Endothelial cell (in vitro differentiated cells): ENCODE measurements at regions not wholly inside any gene's neighbourhood (a gene's known extent, or its start where the extent isn't known, plus 50 kb on each side); places are given as distances from the start of the nearest gene placed in this dataset.
"Not testable (repeated sequence)": the region's sequence is repeated elsewhere in the genome, so short reads cannot be mapped to it uniquely, and the experiment has no call there.

Experiments
- DNase-seq: peaks from one replicate; pipeline ENCODE4 v3.0.0; 2021; ENCODE audit warnings: low spot score
- H3K27ac Mint-ChIP-seq: one replicate; pipeline ENCODE4 v1.8.0; 2021; ENCODE audit warnings: mixed read lengths, inconsistent platforms; ENCODE audit not compliant: unreplicated experiment
- H3K27me3 Mint-ChIP-seq: one replicate; pipeline ENCODE4 v1.8.0; 2021; ENCODE audit warnings: mild to moderate bottlenecking, moderate library complexity, mixed read lengths, inconsistent platforms; ENCODE audit not compliant: unreplicated experiment
- H3K36me3 Mint-ChIP-seq: one replicate; pipeline ENCODE4 v1.8.0; 2021; ENCODE audit warnings: mild to moderate bottlenecking, low read depth, mixed read lengths, inconsistent platforms; ENCODE audit not compliant: unreplicated experiment
- H3K4me1 Mint-ChIP-seq: one replicate; pipeline ENCODE4 v1.8.0; 2021; ENCODE audit warnings: mild to moderate bottlenecking, mixed read lengths, inconsistent platforms; ENCODE audit not compliant: unreplicated experiment
- H3K4me3 Mint-ChIP-seq: one replicate; pipeline ENCODE4 v1.8.0; 2021; ENCODE audit warnings: mild to moderate bottlenecking, mixed read lengths, inconsistent platforms; ENCODE audit not compliant: unreplicated experiment
- H3K9me3 Mint-ChIP-seq: one replicate; pipeline ENCODE4 v1.8.0; 2021; ENCODE audit warnings: mixed read lengths, inconsistent platforms; ENCODE audit not compliant: unreplicated experiment
- CTCF ChIP-seq: fragments of 200-600 bp; sonication (generic); IDR thresholded peaks from one replicate; pipeline ENCODE4 v1.5.0; 2021; ENCODE audit warnings: antibody characterized with exemption; ENCODE audit not compliant: unreplicated experiment

- Mint-ChIP-seq H3K4me1 (peaks cover 13% of the 10 kb centered on the region), H3K27me3 (peaks cover 8% of the 10 kb centered on the region), H3K27ac (no peak overlapping the region), H3K4me3 (no peak overlapping the region), H3K9me3 (peaks cover 14% of the 10 kb centered on the region), H3K36me3 (peaks cover 16% of the 10 kb centered on the region)
- no peak for TF ChIP-seq CTCF
- DNase-seq, result no peak
Measured at GRCh38 chr10:52583336-52583735, 189.2 kb downstream of the MBL2 start.

DNA sequence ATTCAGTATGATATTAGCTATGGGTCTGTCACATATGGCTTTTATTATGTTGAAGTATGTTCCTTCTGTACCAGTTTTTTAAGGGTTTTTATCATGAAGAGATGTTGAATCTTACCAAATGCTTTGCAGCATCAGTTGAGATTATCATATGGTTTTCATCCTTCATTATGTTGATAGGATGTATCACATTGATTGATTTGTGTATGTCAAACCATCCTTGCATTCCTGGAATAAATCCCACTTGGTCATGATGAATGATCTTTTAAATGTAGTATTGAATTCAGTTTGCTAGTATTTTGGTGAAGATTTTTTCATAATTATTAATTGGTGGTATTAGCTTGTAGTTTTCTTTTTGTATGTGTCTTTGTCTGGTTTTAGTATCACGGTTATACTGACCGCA, 185.9 kb downstream of the MBL2 start:
- Mint-ChIP-seq H3K27me3 (no peaks in the 10 kb centered on the region), H3K27ac (no peak overlapping the region), H3K4me1 (no peaks in the 10 kb centered on the region), H3K36me3 (peaks cover 9% of the 10 kb centered on the region), H3K4me3 (no peak overlapping the region), H3K9me3 (peaks cover 9% of the 10 kb centered on the region)
- TF ChIP-seq CTCF, result no peak
- no peak for DNase-seq

DNA sequence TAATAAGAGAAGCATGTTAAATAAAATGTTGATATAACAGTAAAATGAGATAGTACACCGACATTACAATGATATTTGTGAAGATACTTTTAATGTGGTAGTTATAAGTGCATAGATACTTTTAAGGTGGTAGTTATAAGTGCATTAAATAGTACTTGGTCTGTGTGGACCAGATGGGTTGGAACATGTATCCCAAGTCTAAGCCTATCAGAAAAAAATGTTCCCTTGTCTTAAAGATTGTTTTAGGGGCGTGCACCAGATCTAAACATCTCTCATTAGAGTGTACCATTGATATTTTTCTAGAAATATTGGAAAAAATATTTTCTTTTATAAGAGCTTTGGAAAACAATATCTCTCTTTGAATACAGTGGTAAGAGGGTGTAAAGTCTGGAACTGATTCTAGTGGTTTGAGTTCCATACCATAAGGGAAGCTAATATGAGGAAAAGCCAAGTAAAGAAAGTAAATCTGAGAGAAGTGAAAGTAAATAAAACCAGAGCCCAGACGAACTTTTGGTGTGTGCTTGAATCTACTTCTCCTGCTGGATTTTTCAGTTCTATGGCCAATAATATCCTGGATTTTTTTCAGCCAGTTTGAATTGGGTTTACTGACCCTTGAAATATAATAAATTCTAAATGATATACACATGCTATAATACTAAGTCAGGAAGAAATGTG, 175.3 kb downstream of the MBL2 start:
- H3K27me3 Mint-ChIP-seq, result peaks cover 1% of the 10 kb centered on the region
- no peaks in the 10 kb centered on the region for H3K9me3 Mint-ChIP-seq
- DNase-seq, result no peak
- no peak for TF ChIP-seq CTCF
- H3K36me3 Mint-ChIP-seq, result no peaks in the 10 kb centered on the region
- H3K27ac Mint-ChIP-seq, result no peak overlapping the region
- H3K4me3 Mint-ChIP-seq, result no peak overlapping the region
- H3K4me1 Mint-ChIP-seq, result peaks cover 2% of the 10 kb centered on the region

DNA sequence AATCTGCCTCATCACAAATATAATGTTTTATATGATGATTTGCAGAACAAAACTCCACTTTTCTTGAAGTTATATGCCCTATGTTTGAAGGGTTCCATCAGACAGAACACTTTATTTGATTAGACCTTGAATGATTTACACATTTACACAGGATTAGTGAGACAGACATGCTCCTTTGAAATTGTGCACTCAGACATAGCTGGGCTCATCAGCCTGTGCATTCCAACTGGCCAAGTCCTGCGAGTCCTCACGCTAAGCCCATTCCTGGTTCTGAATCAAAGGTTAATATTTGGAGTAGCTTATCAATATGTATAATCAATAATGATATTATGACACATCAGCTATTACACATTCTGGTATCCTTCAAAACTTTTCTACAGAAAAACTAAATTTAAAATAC, 173.6 kb downstream of the MBL2 start:
- Mint-ChIP-seq H3K9me3 (no peaks in the 10 kb centered on the region), H3K4me3 (no peak overlapping the region), H3K27me3 (peaks cover 1% of the 10 kb centered on the region), H3K4me1 (peaks cover 2% of the 10 kb centered on the region), H3K27ac (no peak overlapping the region), H3K36me3 (no peaks in the 10 kb centered on the region)
- no peak for TF ChIP-seq CTCF
- DNase-seq, result no peak

GRCh38 chr10:52599551-52600200, 172.9 kb downstream of the MBL2 start:
- no peak for DNase-seq

GRCh38 chr10:52604131-52604530, 168.5 kb downstream of the MBL2 start:
- H3K4me3 Mint-ChIP-seq, H3K4me1 Mint-ChIP-seq, H3K9me3 Mint-ChIP-seq, H3K27ac Mint-ChIP-seq, H3K36me3 Mint-ChIP-seq, DNase-seq, H3K27me3 Mint-ChIP-seq: not testable (repeated sequence)

More at GRCh38 chr10:52599551-52600200, 172.9 kb downstream of the MBL2 start:
- no peaks in the 10 kb centered on the region for H3K9me3 Mint-ChIP-seq
- TF ChIP-seq CTCF, result no peak
- no peak overlapping the region for H3K27ac Mint-ChIP-seq
- no peak overlapping the region for H3K4me3 Mint-ChIP-seq
- no peaks in the 10 kb centered on the region for H3K36me3 Mint-ChIP-seq
- peaks cover 2% of the 10 kb centered on the region for H3K4me1 Mint-ChIP-seq
- H3K27me3 Mint-ChIP-seq, result peaks cover 1% of the 10 kb centered on the region
